ENCODE measurements at regions not wholly inside any gene's neighbourhood (a gene's known extent, or its start where the extent isn't known, plus 50 kb on each side); places are given as distances from the start of the nearest gene placed in this dataset.

- peak; percentile 54 for ATAC-seq
- no peak for TF ChIP-seq TOX (CRISPR knock-in tag; IDR thresholded peaks at IDR 0.05; ENCODE audit: borderline replicate concordance)
- no peak for TF ChIP-seq CSRNP3 (CRISPR knock-in tag; IDR thresholded peaks at IDR 0.05)
- TF ChIP-seq OSR1 (CRISPR knock-in tag; IDR thresholded peaks at IDR 0.05), result no peak
- no peak for TF ChIP-seq RARB (CRISPR knock-in tag; IDR thresholded peaks at IDR 0.05)
- no peak for TF ChIP-seq POU6F1 (CRISPR knock-in tag; IDR thresholded peaks at IDR 0.05; ENCODE audit: borderline replicate concordance, low read depth)
- TF ChIP-seq GLIS3 (CRISPR knock-in tag; IDR thresholded peaks at IDR 0.05), result no peak
- no peak for TF ChIP-seq ZFP3 (CRISPR knock-in tag; IDR thresholded peaks at IDR 0.05)
- TF ChIP-seq ZNF8 (CRISPR knock-in tag; IDR thresholded peaks at IDR 0.05), result no peak
- no peak for TF ChIP-seq CREB5 (CRISPR knock-in tag; IDR thresholded peaks at IDR 0.05; ENCODE audit: low read depth)
- no peak for TF ChIP-seq ZFP30 (CRISPR knock-in tag; IDR thresholded peaks at IDR 0.05)
- TF ChIP-seq ESRRG (CRISPR knock-in tag; IDR thresholded peaks at IDR 0.05), result no peak
- no peak for TF ChIP-seq ZNF70 (CRISPR knock-in tag; IDR thresholded peaks at IDR 0.05)
- TF ChIP-seq TCF4 (CRISPR knock-in tag; IDR thresholded peaks at IDR 0.05; ENCODE audit: borderline replicate concordance), result no peak
- no peak for TF ChIP-seq ZNF565 (CRISPR knock-in tag; conservative IDR thresholded peaks at IDR 0.05; ENCODE audit: low read depth)
- TF ChIP-seq ISL1 (CRISPR knock-in tag; IDR thresholded peaks at IDR 0.05), result no peak
- TF ChIP-seq ZC3H10 (CRISPR knock-in tag; IDR thresholded peaks at IDR 0.05), result no peak
- no peak for TF ChIP-seq ARNTL (CRISPR knock-in tag; IDR thresholded peaks at IDR 0.05; ENCODE audit: borderline replicate concordance, low read depth)
- TF ChIP-seq TSHZ2 (CRISPR knock-in tag; IDR thresholded peaks at IDR 0.05), result no peak
These were observed 179.6 kb upstream of the CDH9 start for GRCh38 chr5:27217977-27218376.

GRCh38 chr5:27217155-27217956 lies 179.0 kb upstream of the CDH9 start:
- ATAC-seq, result peak; percentile 56
- TF ChIP-seq ARNTL (CRISPR knock-in tag; IDR thresholded peaks at IDR 0.05; ENCODE audit: borderline replicate concordance, low read depth), result no peak
- TF ChIP-seq POU6F1 (CRISPR knock-in tag; IDR thresholded peaks at IDR 0.05; ENCODE audit: borderline replicate concordance, low read depth), result no peak
- no peak for TF ChIP-seq SNAI2 (CRISPR knock-in tag; IDR thresholded peaks at IDR 0.05)
- TF ChIP-seq CSRNP3 (CRISPR knock-in tag; IDR thresholded peaks at IDR 0.05), result no peak
- no peak for TF ChIP-seq TCF4 (CRISPR knock-in tag; IDR thresholded peaks at IDR 0.05; ENCODE audit: borderline replicate concordance)
- no peak for TF ChIP-seq ZFP30 (CRISPR knock-in tag; IDR thresholded peaks at IDR 0.05)
- TF ChIP-seq ZFP3 (CRISPR knock-in tag; IDR thresholded peaks at IDR 0.05), result no peak
- no peak for TF ChIP-seq TSHZ2 (CRISPR knock-in tag; IDR thresholded peaks at IDR 0.05)
- TF ChIP-seq ZNF70 (CRISPR knock-in tag; IDR thresholded peaks at IDR 0.05), result no peak
- no peak for TF ChIP-seq GLIS3 (CRISPR knock-in tag; IDR thresholded peaks at IDR 0.05)
- TF ChIP-seq ZC3H10 (CRISPR knock-in tag; IDR thresholded peaks at IDR 0.05), result no peak
- no peak for TF ChIP-seq ESRRG (CRISPR knock-in tag; IDR thresholded peaks at IDR 0.05)
- no peak for TF ChIP-seq ZNF565 (CRISPR knock-in tag; conservative IDR thresholded peaks at IDR 0.05; ENCODE audit: low read depth)
- no peak for TF ChIP-seq OSR1 (CRISPR knock-in tag; IDR thresholded peaks at IDR 0.05)
- no peak for TF ChIP-seq PATZ1 (CRISPR knock-in tag; IDR thresholded peaks at IDR 0.05; ENCODE audit: borderline replicate concordance)
- TF ChIP-seq CSDC2 (CRISPR knock-in tag; IDR thresholded peaks at IDR 0.05), result no peak
- TF ChIP-seq BACH2 (CRISPR knock-in tag; IDR thresholded peaks at IDR 0.05; ENCODE audit: borderline replicate concordance), result no peak
- no peak for TF ChIP-seq ZNF8 (CRISPR knock-in tag; IDR thresholded peaks at IDR 0.05)

All from SK-N-SH treated with all-trans-retinoic acid at 6 μM for 48 hours (cell line).